Erythroblast (primary cell): ENCODE measurements at regions not wholly inside any gene's neighbourhood (a gene's known extent, or its start where the extent isn't known, plus 50 kb on each side); places are given as distances from the start of the nearest gene placed in this dataset.
"Not testable (repeated sequence)": the region's sequence is repeated elsewhere in the genome, so short reads cannot be mapped to it uniquely, and the experiment has no call there.

Experiments used
- DNase-seq, 2 experiments: peaks; one replicate each; lab custom pipeline; 2025; lab: John Stamatoyannopoulos, UW
- GATA1 ChIP-seq: IDR thresholded peaks from 2 replicates; pipeline ENCODE4 v1.6.1; 2011; ENCODE audit warnings: low read depth, mild to moderate bottlenecking, control low read depth, low read length, moderate library complexity
- POLR2A ChIP-seq: IDR thresholded peaks from 2 replicates; pipeline ENCODE4 v1.6.1; 2011; ENCODE audit warnings: mild to moderate bottlenecking, low read length

DNA sequence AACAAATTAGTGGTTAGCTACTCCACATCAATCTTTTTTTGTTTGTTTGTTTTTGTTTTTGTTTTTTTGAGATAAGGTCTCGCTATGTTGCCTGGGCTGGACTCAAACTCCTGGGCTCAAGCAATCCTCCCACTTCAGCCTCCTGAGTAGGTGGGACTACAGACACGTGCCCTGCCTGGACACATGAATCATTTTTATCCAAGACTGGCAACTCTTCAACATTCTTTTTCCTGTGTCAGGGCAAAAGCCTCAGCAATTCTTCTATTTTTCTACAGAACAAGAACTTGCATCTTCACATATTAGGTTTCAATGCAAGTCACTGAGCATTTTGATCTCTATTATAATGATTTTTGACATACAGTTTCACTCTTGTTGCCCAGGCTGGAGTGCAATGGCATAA, 76.8 kb upstream of the LRCH1 start:
- DNase-seq, result no peak
- no peak for TF ChIP-seq POLR2A
- no peak for TF ChIP-seq GATA1

DNA sequence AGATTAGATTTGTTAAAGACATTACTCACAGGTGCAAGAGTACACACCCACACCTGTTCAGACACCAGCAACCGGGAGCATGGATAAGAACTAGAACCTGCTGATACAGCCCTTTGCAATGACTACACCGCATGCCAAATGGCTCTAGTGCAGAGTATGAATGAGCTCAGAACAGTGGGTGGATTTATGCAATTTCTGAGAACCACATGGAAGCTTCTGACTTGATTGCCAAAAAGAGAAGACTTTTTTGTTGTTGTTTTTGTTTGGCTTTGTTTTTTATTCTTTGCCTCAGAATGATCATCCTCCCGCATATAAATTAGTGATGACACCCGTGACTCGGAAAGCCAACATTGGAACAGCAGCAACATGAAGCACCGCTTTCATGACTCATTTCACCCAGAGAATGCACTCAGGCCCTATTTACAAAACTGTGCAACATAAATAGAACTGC, 77.4 kb upstream of the LRCH1 start:
- no peak for TF ChIP-seq POLR2A
- no peak for TF ChIP-seq GATA1
- DNase-seq, result no peak

DNA sequence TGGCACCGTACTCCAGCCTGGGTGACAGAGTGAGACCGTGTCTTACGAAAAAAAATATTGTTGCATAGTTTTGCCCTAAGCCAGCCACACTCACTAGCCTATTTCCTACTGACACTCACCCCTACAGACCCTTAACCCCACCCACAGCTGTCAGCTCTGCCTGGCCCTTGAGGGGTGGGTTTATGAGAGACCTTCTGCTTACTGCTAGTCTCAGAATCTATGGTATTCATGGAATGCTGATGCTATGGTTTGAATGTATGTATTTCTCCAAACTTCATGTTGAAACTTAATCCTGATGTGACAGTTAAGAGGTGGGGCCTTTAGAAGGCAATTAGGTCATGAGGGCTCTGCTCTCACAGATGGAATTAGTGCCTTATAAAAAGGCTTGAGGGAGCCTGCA, 79.2 kb upstream of the LRCH1 start:
- TF ChIP-seq GATA1 (no peak), POLR2A (no peak)
- no peak for DNase-seq

DNA sequence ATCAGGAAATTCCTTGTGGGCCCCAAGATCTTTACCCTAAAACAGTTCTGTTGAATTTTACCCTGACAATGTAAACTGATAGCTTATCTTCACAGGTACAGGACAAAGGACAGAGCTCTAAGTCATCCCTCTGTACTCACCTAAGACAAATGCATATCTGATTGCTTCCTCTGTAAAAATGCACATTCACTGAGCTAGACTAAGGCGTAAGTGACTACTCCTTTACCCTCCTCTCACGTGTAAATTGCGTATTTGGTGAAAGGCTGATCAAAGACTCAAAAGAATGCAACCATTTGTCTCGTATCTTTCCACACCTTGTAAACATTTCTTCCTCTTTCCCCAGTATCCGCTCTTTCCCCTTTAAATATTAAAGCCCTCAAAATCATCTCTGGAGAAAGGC, 80.6 kb upstream of the LRCH1 start:
- no peak for DNase-seq
- no peak for TF ChIP-seq POLR2A
- no peak for TF ChIP-seq GATA1

DNA sequence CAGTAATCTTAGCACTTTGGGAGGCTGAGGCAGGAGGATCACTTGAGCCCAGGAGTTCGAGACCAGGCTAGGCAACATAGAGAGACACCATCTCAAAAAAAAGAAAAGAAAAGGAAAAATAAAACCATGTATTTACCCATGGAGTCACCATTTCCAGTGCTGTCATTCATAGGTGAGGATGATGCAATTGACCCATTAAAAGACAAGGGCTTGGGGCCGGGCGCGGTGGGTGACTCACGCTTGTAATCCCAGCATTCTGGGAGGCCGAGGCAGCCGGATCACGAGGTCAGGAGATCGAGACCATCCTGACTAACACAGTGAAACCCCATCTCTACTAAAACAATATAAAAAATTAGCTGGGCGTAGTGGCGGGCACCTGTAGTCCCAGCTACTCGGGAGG, 82.6 kb upstream of the RUBCNL start:
- DNase-seq, result not testable (repeated sequence)

DNA sequence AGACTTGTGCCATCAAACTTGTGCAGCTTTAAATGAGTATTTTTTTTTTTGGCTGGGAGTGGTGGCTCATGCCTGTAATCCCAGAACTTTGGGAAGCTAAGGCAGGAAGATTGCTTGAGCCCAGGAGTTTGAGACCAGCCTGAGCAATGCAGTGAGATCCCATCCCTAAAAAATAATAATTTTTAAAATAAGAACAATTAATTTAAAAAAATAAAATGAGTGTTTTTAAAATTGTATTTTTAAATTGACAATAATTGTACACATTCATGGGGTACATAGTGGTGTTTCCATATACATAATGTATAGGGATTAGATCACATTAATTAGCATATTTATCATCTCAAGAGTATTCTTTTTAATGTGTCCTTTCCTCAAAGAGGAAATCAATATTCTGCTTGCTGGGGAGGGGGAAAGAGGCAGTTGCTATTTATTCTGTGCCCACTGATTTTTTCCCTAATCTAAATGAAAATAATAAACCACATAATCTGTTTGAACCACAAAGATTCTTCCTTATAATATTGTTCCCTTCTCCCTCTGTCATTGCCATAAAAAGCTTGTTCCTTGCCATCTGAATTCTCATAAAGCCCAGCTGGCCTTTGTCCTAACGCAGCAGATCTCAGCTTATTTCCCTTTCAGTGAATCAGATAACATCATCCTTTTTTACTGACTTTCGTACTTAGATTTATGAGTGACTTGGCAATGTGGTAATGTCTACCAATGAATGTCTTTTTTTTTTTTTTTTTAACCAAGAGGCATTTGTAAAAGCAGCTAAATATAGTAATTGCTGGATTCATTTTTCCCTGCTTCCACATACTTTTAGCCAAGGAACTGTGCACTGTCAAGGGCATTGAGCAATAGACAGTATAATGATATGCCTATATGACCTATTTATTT, 81.8 kb upstream of the RUBCNL start:
- TF ChIP-seq POLR2A (no peak), GATA1 (no peak)
- no peak for DNase-seq

DNA sequence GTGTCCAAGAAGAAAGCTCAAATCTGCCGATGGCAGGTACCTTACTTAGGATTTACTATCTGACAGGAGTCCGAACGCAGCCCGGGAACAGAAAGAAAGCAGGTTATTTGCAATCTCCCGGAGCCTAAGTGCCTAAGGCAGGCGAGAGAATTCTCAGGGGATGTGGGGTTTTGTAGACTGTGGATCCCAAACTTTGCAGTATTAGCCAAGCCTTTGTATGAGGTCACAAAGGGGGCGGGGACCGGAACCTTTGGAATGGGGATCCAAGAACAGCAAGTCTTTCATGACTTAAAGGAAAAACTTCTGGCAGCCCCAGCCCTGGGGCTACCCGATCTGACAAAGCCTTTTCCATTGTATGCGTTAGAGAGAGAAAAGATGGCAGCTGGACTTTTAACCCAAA, 80.6 kb upstream of the RUBCNL start:
- DNase-seq, result not testable (repeated sequence)

DNA sequence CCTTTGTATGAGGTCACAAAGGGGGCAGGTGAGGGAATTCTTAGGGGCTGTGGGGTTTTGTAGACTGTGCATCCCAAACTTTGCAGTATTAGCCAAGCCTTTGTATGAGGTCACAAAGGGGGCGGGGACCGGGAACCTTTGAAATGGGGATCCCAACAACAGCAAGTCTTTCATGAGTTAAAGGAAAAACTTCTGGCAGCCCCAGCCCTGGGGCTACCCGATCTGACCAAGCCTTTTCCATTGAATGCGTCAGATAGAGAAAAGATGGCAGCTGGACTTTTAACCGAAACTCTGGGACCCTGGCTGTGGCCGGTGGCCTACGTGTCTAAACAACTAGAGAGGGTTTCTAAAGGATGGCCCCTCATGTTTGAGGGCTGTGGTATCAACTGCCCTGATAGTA, 79.0 kb upstream of the RUBCNL start:
- not testable (repeated sequence) for DNase-seq

DNA sequence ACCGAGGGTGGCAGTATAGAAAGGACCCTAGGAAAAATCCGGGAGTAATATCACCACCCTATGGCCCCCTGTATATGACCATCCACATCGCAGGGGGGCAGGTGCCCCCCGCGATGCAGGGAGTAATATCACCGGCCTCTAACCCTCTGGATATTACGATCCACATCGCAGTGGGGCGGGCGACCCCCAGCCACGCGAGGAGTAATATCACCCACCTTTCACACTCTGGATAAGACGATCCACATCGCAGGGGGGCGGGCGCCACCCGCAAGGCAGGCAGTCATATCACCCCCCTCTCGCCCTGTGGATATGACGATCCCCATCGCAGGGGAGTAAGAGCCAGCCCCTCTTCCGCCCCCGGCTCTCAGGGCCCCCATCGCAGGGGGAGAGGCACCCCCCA, 76.7 kb upstream of the RUBCNL start:
- no peak for TF ChIP-seq POLR2A
- DNase-seq, result no peak

DNA sequence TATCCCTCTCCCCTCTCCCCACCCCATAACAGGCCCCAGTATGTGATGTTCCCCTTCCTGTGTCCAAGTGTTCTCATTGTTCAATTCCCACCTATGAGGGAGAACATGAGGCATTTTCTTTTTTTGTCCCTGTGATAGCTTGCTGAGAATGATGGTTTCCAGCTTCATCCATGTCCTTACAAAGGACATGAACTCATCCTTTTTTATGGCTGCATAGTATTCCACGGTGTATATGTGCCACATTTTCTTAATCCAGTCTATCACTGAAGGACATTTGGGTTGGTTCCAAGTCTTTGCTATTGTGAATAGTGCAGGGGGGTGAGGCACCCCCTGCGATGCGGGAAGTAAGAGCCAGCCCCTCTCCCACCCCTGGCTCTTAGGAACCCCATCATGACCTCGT, 73.2 kb upstream of the RUBCNL start:
- DNase-seq, result not testable (repeated sequence)

DNA sequence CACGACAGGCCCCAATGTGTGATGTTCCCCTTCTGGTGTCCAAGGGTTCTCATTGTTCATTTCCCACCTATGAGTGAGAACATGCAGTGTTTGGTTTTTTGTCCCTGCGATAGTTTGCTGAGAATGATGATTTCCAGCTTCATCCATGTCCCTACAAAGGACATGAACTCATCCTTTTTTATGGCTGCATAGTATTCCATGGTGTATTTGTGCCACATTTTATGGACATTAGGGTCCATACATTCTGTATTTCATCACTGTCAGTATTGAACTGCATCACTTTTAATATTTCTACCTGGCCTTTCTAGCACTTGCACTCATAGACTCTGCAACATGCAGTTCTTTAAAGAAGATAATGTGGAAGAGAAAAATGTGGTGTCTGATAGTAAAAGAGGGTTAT, 70.2 kb upstream of the RUBCNL start:
- not testable (repeated sequence) for DNase-seq

DNA sequence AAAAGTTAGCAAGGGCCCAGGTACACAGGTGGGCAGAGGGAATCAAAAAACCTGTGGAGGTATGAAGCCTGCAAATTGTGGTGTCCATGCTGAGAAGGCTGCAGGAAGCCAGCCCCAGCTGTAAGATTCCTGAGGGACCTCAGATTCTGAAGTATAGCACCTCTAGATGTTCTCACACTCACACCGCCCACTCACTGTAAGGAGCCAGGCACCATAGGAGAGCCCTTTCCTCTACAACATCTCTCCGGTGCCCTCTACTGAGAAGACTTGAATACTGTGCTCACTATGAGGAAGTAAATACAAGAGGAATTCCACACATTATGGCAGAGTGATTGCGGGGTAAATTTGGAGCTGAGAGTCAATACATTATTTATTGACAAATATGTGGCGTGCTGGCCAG, 68.9 kb upstream of the RUBCNL start:
- DNase-seq, result peak; percentile 12 to 20

DNA sequence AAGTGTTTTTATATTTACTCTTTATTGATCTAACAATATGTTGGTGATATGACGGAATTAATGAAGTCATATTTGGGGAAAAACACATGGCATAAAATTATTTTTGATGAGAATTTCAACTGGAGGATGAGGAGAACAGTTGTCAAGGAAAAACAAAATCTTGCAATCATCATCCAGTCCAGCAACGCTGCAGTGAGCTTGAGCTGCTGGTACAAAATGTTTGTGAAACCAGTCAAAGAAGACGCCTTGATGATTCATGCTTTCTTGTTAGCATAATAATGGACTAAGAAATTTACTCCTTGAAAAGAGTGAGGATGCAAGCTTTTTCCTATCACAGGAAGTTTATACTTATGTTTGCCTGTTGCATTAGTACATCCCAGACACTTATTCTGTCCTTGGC, 64.1 kb upstream of the RUBCNL start:
- not testable (repeated sequence) for DNase-seq

DNA sequence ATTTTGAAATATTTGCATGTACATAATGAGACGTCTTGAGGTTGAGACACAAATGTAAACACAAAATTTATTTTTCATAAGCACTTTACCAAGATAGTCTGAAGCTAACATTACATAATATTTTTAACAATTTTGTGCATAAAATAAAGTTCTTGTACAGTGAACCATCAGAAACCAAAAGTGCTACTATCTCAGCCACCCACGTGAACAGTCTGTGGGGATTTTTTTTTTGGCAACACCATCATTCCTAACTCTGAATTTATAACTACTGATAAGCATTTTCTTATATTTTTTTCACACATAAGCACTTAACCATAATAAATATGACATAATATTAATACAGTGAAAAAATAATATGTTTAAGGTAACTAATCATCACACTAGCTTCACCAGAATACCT, 62.9 kb upstream of the RUBCNL start:
- not testable (repeated sequence) for DNase-seq

DNA sequence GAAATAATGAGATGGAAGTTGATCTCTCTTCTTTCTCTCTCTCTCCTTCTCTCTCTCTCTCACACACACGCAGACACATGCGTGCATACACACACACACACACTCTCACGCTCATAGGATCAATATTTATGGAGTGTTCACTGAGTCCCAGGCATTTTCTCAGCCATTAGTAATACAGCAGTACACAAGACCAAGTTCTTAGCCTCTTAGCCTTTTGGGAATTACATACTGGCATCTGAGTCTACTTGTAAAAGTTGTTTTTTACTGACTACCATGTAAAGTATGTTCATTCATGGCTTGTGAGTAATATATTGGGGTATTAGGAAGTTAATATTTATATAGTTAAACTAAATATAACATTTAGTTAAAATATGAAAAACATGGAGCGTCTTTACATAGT, 61.1 kb upstream of the RUBCNL start:
- not testable (repeated sequence) for DNase-seq

DNA sequence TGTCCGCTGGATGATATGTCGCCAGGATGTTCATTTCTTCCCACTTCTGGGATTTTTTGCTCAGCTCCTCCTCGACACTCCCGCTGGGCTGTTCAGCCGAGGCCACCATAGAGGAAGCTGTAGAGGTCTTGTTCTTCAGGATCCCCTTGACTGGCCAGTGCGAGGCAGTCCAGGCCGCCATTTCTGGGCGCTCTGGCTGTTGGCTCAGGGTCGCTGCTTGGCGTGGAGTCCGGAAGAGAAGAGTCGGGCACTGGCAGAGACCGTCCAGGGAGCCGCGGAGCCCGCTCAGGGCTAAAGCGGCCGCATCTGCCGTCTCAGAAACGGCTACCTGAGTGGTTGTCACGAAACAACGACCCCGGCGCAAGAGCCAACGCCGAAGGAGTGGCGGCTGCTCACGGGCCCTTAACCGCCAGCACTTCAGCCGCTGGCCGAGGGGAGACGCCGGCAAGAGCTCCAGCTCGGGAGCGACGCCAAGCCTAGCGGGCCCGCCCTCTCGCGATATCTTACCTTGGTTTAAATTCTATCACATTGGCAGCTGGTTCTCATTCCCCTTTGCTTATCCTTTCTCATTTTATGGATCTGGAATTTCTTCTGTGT, 50.9 kb upstream of the RUBCNL start:
- not testable (repeated sequence) for DNase-seq
